Loucy (cell line): ENCODE measurements at regions not wholly inside any gene's neighbourhood (a gene's known extent, or its start where the extent isn't known, plus 50 kb on each side); places are given as distances from the start of the nearest gene placed in this dataset.

Experiments
- H2AFZ ChIP-seq: fragments of 200-600 bp; sonication (generic); 2 replicates; pipeline ENCODE4 v1.6.0; 2016; ENCODE audit warnings: antibody characterized with exemption, mild to moderate bottlenecking, low read length, moderate library complexity
- H3F3A ChIP-seq: fragments of 200-600 bp; 2 replicates; pipeline ENCODE4 v1.6.0; 2016; ENCODE audit warnings: antibody characterized with exemption, low read depth, mild to moderate bottlenecking
- H3K27me3 ChIP-seq: fragments of 200-600 bp; sonication (generic); 2 replicates; pipeline ENCODE4 v1.6.1; 2014; ENCODE audit warnings: low read length, mild to moderate bottlenecking; ENCODE audit not compliant: insufficient read depth, poor library complexity, severe bottlenecking
- H3K36me3 ChIP-seq: fragments of 200-600 bp; sonication (generic); 2 replicates; pipeline ENCODE4 v1.6.1; 2016; ENCODE audit warnings: low read length; ENCODE audit not compliant: insufficient read depth
- H3K4me1 ChIP-seq: fragments of 200-600 bp; sonication (generic); 2 replicates; pipeline ENCODE4 v1.5.1; 2014; ENCODE audit warnings: low read length, mild to moderate bottlenecking; ENCODE audit not compliant: insufficient read depth, poor library complexity, severe bottlenecking
- H3K4me2 ChIP-seq: fragments of 200-600 bp; sonication (generic); 2 replicates; pipeline ENCODE4 v1.6.0; 2014; ENCODE audit warnings: antibody characterized with exemption, low read length, low read depth, mild to moderate bottlenecking; ENCODE audit not compliant: poor library complexity, severe bottlenecking
- H3K4me3 ChIP-seq: fragments of 200-600 bp; sonication (generic); 2 replicates; pipeline ENCODE4 v1.5.1; 2014; ENCODE audit warnings: low read length, mild to moderate bottlenecking, mixed read lengths; ENCODE audit not compliant: poor library complexity, severe bottlenecking
- H3K79me2 ChIP-seq: fragments of 200-600 bp; sonication (generic); 2 replicates; pipeline ENCODE4 v1.6.1; 2014; ENCODE audit warnings: low read length; ENCODE audit not compliant: insufficient read depth
- H3K9ac ChIP-seq: fragments of 200-600 bp; sonication (generic); 2 replicates; pipeline ENCODE4 v1.6.0; 2014; ENCODE audit warnings: mild to moderate bottlenecking, low read depth, low read length, moderate library complexity; ENCODE audit not compliant: poor library complexity, severe bottlenecking
- H3K9me2 ChIP-seq: fragments of 200-600 bp; sonication (generic); replicated peaks from 2 replicates; pipeline ENCODE4 v1.6.1; 2016; ENCODE audit warnings: low read depth, low read length, mixed read lengths
- H3K9me3 ChIP-seq: fragments of 200-600 bp; sonication (generic); 2 replicates; pipeline ENCODE4 v1.6.1; 2014; ENCODE audit warnings: mild to moderate bottlenecking, antibody characterized with exemption, low read length, low read depth; ENCODE audit not compliant: insufficient read depth
- H4K20me1 ChIP-seq: fragments of 200-600 bp; sonication (generic); 2 replicates; pipeline ENCODE4 v1.6.0; 2014; ENCODE audit warnings: antibody characterized with exemption, low read length, mild to moderate bottlenecking; ENCODE audit not compliant: insufficient read depth, poor library complexity, severe bottlenecking
- EZH2phosphoT487 ChIP-seq: fragments of 200-600 bp; IDR thresholded peaks from 2 replicates; pipeline ENCODE4 v1.6.1; 2018; ENCODE audit warnings: antibody characterized with exemption, mild to moderate bottlenecking, moderate library complexity, borderline replicate concordance
- TF ChIP-seq, protein P1 (sequence below): fragments of 200-600 bp; sonication (generic); conservative IDR thresholded peaks from 2 replicates; pipeline ENCODE4 v1.5.1; 2014; ENCODE audit warnings: mild to moderate bottlenecking, antibody characterized with exemption, low read length

DNA sequence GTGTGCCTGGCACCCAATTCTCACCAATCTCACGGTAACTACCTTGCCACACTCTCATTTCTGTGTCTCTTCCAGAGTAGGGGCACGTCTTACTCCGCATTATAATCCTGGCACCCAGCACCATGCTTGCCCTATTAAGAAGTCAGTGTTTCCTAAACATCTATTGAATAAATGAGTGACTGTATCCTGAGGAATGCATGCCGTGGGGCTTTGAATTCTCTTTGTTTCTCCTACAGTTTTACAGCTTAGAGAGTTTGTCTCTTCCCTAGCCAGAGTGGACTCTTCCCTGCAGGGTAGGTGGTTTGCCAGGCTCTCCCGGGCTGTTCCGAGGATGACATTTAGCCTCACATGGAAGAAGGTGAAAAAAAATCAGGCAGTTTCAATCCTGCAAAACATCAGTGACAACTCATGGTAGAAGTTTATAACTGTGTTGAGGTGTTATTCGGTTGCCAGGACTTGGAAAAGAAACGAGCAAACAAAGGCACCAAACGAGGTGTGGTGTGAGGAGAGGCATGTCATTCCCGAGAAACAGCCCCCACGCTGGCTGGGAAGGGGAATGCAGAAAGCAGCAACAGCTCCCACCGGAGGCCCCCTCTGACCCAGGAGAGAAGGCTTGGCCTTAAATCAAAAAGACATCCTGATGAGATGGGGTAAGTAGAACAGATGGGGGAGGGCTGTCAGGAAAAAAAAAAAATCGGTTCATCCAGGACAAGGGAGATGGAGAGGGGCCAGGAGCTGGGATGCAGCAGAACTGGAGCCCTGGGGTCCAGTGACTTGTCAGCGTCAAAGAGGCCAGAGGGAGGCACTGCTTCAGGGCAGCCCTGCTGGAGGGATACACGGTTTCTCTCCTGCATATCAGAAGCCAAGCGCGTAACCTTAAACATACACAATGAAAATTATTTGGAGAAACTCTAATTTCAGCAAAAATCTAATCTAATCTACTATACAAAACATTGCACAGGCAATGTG is 168.4 kb upstream of the ARRDC4 start:
- Histone ChIP-seq H3K9me2 (no peaks in the 10 kb centered on the region), H4K20me1 (no peaks in the 10 kb centered on the region), H3K4me3 (no peak overlapping the region), H3K27me3 (no peaks in the 10 kb centered on the region), H3K9me3 (no peaks in the 10 kb centered on the region), H3K4me1 (no peaks in the 10 kb centered on the region), H3K9ac (no peak overlapping the region), H3K4me2 (no peak overlapping the region), H3K79me2 (no peaks in the 10 kb centered on the region), H2AFZ (no peak overlapping the region), H3F3A (no peaks in the 10 kb centered on the region), H3K36me3 (no peaks in the 10 kb centered on the region)
- no peak for TF ChIP-seq EZH2phosphoT487
- TF ChIP-seq, protein P1, sequence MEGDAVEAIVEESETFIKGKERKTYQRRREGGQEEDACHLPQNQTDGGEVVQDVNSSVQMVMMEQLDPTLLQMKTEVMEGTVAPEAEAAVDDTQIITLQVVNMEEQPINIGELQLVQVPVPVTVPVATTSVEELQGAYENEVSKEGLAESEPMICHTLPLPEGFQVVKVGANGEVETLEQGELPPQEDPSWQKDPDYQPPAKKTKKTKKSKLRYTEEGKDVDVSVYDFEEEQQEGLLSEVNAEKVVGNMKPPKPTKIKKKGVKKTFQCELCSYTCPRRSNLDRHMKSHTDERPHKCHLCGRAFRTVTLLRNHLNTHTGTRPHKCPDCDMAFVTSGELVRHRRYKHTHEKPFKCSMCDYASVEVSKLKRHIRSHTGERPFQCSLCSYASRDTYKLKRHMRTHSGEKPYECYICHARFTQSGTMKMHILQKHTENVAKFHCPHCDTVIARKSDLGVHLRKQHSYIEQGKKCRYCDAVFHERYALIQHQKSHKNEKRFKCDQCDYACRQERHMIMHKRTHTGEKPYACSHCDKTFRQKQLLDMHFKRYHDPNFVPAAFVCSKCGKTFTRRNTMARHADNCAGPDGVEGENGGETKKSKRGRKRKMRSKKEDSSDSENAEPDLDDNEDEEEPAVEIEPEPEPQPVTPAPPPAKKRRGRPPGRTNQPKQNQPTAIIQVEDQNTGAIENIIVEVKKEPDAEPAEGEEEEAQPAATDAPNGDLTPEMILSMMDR, result no peak

DNA sequence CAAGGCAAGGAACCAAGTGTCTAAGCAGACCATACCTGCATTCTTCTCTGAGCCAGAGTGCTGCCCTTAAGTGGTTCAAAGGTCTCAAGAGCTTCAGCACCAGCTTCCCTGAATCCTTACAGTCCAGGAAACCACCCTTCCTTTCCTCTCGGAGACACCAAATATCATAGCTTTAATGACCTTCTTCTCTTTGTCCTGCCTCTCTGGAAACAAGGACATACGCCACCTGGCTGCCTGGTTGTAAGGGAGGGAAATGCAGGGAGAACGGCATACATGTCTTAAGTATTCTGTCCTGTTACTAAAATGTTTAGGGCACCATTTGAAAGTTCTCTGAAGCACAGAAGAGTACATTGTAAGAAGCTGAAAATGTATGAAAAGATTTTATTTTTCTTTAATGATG is 155.6 kb upstream of the ARRDC4 start:
- no peaks in the 10 kb centered on the region for H4K20me1 ChIP-seq
- H3K9me2 ChIP-seq, result 0 out of 2 replicates have a peak, but pooled peaks cover 5% of the 10 kb centered on the region
- no peak overlapping the region for H2AFZ ChIP-seq
- H3K4me2 ChIP-seq, result no peak overlapping the region
- H3K9me3 ChIP-seq, result no peaks in the 10 kb centered on the region
- H3K4me1 ChIP-seq, result no peaks in the 10 kb centered on the region
- no peaks in the 10 kb centered on the region for H3F3A ChIP-seq
- no peaks in the 10 kb centered on the region for H3K79me2 ChIP-seq
- no peak overlapping the region for H3K9ac ChIP-seq
- no peaks in the 10 kb centered on the region for H3K36me3 ChIP-seq
- TF ChIP-seq, protein P1, result no peak
- no peak for TF ChIP-seq EZH2phosphoT487
- H3K4me3 ChIP-seq, result no peak overlapping the region
- no peaks in the 10 kb centered on the region for H3K27me3 ChIP-seq

DNA sequence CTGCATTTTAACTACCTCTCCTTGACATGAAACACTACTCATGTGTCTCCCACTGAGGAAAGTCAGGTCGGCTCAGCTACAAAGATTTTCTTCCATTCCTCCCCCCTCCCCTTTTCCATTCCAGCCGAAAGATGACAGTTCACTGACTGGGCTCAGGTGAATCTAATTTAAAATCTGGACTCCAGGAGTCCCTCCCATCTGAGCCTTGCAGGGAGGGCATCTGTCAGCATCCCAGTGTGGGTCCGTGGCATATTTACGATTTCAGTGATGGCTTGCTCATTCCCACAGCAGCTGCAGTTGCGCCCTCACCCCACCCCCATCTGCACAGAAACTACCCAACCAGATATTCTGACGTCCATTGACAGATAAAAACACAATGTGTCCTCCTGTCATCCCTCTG is 153.7 kb upstream of the ARRDC4 start:
- no peak overlapping the region for H3K9ac ChIP-seq
- no peak overlapping the region for H3K4me3 ChIP-seq
- H3F3A ChIP-seq, result no peaks in the 10 kb centered on the region
- no peak overlapping the region for H2AFZ ChIP-seq
- no peaks in the 10 kb centered on the region for H3K27me3 ChIP-seq
- no peaks in the 10 kb centered on the region for H3K9me3 ChIP-seq
- TF ChIP-seq EZH2phosphoT487, result no peak
- TF ChIP-seq, protein P1, result no peak
- no peaks in the 10 kb centered on the region for H3K36me3 ChIP-seq
- 0 out of 2 replicates have a peak, but pooled peaks cover 2% of the 10 kb centered on the region for H3K9me2 ChIP-seq
- H3K79me2 ChIP-seq, result no peaks in the 10 kb centered on the region
- H3K4me2 ChIP-seq, result no peak overlapping the region
- no peaks in the 10 kb centered on the region for H3K4me1 ChIP-seq
- H4K20me1 ChIP-seq, result no peaks in the 10 kb centered on the region
